ENCODE measurements at regions not wholly inside any gene's neighbourhood (a gene's known extent, or its start where the extent isn't known, plus 50 kb on each side); places are given as distances from the start of the nearest gene placed in this dataset.

- TF ChIP-seq CTCF (IDR thresholded peaks at IDR 0.05) (no peak), ZFX (IDR thresholded peaks at IDR 0.05; ENCODE audit: borderline replicate concordance) (no peak)
These were observed 655.4 kb upstream of the PTCHD4 start for GRCh38 chr6:48766349-48766748.
